WI38 (cell line): ENCODE measurements at regions not wholly inside any gene's neighbourhood (a gene's known extent, or its start where the extent isn't known, plus 50 kb on each side); places are given as distances from the start of the nearest gene placed in this dataset.

ENCODE experiments used
- H3K4me3 ChIP-seq: 2 replicates; pipeline ENCODE4 v1.5.1; 2011; ENCODE audit warnings: low read depth, mild to moderate bottlenecking, control low read depth, low read length
- TF ChIP-seq, protein P1 (sequence below): IDR thresholded peaks from 2 replicates; pipeline ENCODE4 v1.5.1; 2012; ENCODE audit warnings: low read depth, mild to moderate bottlenecking, control low read depth, low read length

DNA sequence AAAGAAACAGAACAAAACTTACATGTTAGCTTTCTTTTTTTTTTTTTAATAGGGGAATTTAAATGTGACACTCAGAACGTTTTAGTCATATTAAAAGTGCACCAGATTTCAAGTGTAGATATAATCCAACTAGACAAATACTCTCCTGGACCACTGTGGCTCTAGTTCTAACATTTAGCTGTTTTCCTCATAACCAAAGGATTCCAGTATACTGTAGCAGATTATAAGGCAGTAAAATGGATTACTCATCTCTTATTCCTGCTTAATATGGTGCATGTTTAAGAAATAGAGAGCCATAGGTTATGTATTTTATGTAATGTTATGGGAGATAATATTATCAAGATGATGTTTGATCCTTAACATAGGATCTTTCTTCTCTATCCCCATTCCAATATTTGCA is 1339.5 kb upstream of the AGA start:
- TF ChIP-seq, protein P1, sequence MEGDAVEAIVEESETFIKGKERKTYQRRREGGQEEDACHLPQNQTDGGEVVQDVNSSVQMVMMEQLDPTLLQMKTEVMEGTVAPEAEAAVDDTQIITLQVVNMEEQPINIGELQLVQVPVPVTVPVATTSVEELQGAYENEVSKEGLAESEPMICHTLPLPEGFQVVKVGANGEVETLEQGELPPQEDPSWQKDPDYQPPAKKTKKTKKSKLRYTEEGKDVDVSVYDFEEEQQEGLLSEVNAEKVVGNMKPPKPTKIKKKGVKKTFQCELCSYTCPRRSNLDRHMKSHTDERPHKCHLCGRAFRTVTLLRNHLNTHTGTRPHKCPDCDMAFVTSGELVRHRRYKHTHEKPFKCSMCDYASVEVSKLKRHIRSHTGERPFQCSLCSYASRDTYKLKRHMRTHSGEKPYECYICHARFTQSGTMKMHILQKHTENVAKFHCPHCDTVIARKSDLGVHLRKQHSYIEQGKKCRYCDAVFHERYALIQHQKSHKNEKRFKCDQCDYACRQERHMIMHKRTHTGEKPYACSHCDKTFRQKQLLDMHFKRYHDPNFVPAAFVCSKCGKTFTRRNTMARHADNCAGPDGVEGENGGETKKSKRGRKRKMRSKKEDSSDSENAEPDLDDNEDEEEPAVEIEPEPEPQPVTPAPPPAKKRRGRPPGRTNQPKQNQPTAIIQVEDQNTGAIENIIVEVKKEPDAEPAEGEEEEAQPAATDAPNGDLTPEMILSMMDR: no peak
- H3K4me3 ChIP-seq: no peak overlapping the region

DNA sequence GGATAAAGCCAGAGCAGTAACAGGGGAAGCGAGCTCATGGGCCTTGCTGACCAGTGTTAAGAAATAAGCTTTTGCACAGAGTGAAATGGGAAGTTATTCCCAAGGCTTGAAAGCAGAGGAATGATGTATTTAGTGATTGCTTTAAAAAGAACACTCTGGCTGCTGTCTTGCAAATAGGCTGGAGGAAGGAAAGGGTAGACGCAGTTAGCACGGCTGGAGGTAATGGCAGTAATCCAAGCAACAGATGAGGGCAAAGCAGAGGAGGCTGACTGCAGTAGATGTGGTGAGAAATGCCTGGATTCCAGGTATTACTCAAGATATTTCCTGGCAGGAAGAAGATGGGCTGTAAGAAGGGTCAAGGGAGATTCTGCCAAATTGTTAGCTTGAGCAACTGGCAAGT is 1342.3 kb upstream of the AGA start:
- TF ChIP-seq, protein P1: no peak
- H3K4me3 ChIP-seq: no peak overlapping the region

DNA sequence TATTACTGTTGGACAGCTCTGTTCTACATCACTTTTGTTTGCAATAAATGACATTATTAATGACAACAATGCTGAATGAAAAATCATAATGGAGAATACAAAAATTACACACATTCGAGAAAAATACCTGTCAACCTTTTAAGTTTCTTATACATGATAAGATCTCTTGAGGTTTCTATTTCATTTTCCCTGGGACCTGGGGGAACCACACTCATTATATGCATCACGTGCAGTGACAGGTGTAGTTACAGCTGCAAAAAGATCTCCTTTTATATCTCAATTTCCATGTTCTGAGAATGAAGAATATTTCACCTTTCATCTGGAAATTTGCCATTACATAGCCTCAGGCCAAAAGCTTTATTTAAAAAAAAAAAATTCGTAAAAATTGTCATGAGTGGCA is 1347.0 kb upstream of the AGA start:
- TF ChIP-seq, protein P1: no peak
- no peak overlapping the region for H3K4me3 ChIP-seq

DNA sequence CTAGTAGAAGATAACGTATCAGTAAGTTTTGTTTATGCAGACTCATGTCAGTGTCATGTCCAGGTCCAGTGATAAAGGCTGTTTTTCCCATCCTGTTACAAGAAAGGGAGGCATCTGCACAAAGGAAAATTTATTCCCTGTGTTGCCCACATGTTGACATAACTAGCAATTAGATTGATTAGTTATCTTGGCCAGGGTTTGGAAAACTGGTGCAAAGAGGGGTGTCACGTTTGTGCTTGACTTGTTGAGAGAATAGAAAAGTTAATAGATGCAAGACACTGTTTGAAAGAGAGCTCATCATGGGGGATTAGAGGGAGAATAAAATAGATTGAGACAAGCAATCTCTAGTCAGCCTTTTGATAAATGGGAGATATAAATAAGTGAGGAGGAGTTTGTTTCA is 1357.0 kb upstream of the AGA start:
- no peak overlapping the region for H3K4me3 ChIP-seq
- TF ChIP-seq, protein P1: no peak

DNA sequence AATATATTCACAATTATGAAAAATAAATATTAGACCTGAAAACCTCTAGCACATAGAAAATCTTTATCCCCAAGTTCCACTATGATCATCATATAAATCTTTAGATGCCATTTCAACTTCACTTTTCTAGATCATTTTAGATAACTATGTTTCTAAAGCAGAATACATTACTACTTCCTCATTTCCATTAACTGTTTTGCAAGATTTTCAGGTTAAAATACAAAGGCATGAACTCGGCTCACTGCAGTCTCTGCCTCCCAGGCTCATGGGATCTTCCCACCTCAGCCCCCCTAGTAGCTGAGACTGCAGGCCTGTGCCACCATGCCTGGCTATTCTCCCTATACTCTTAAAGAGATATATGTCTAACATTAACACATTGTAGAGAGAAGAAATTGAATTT is 1365.9 kb upstream of the AGA start:
- no peak overlapping the region for H3K4me3 ChIP-seq
- TF ChIP-seq, protein P1: no peak

DNA sequence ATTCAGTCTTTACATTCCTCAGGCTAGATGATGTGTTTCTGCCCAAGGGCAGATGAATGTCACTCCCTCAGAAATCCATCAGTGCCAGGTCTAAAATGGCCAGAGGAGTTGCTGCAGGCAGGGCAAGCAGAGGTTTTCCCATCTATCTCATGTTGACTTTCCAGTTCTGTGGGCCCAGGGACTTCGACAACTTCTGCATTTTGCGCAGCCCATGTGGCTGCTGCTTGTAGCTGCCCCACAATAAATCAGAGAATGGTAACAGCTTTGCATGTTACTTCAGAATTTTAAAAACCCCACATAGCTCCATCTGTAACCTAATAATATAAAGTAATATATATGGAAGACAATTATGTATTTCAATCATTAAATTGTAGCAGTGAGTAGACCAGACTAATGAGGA is 1367.7 kb upstream of the AGA start:
- TF ChIP-seq, protein P1: no peak

DNA sequence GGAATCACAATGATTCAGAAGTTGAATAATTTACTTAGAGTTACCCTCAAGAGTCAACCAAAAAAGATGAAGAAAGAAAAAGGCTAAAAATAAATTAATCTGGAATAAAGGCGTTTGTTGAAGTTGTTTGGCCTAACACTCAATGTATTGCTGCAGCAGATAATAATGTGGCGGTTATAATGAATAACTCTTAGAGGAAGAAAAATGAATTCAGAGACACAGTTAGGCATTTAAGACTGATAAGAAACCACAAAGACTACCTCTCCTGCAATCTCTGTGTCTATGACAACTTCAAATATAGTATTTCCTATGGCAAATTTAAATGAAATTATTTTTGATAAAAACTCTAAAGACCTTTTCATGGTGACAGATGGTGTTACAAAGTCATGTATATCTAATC is 1369.1 kb upstream of the AGA start:
- no peak overlapping the region for H3K4me3 ChIP-seq
- TF ChIP-seq, protein P1: no peak

More for the DNA sequence above, 1367.7 kb upstream of the AGA start:
- H3K4me3 ChIP-seq: no peak overlapping the region

DNA sequence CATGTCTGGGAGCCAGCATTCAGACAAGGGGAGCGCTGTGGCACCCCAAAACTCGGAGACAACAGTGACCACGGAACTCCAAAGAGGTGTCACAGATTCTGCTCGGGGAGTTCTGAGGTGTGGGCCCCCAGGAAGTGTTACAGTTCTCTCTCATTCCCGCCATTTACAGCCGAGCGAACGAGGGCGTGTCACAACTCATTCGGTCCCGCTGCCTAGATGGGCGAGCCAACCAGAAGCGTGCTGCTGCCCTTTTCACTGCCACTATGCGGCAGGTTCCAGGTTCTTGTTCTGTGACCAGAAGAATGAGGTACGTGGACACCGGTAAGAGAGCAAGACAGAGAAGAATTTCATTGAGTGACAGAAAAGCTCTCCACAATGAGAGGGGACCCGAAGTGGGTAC is 1370.6 kb upstream of the AGA start:
- TF ChIP-seq, protein P1: no peak
- H3K4me3 ChIP-seq: no peak overlapping the region
